HG02571 (cell line): ENCODE measurements at regions not wholly inside any gene's neighbourhood (a gene's known extent, or its start where the extent isn't known, plus 50 kb on each side); places are given as distances from the start of the nearest gene placed in this dataset.

Experiments
- ATAC-seq: cut with Tn5 transposase; IDR thresholded peaks from one replicate; pipeline ENCODE4 v1.9.1; 2021; ENCODE audit warnings: mild to moderate bottlenecking, moderate library complexity; ENCODE audit not compliant: unreplicated experiment

DNA sequence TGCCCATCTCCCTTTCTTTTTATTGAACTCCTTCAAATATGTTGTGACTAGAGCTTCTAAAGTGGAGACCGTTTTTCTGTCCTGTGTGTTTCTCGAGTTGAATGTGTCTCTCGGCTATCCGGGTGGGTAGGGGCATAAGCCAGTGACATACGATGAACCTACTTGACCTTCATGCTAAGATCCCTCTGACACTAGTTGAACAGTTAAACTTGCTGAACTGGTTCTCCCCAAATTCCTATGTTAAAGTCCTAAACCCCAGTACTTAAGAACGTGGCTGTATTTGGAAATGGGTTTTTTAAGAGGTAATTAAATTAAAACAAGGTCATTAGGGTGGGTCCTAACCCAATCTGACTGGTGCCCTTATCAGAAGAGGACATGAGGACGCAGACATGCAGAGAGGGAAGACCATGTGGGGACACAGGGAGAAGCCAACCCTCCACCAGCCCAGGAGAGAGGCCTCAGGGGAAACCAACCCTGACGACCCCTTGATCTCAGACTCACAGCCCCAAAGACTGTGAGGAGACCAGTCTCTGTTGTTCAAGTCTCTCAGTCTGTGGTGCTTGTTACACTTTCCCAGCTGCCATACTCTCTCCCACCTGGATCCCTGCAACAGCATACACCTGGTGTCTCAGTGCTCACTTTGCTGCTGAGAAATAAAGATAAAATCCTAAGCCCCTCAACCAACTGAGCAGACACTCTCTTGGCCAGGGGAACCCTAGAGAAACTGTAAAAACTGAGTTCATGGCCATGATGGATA, 208.4 kb downstream of the MYLK4 start:
- ATAC-seq, result no peak

DNA sequence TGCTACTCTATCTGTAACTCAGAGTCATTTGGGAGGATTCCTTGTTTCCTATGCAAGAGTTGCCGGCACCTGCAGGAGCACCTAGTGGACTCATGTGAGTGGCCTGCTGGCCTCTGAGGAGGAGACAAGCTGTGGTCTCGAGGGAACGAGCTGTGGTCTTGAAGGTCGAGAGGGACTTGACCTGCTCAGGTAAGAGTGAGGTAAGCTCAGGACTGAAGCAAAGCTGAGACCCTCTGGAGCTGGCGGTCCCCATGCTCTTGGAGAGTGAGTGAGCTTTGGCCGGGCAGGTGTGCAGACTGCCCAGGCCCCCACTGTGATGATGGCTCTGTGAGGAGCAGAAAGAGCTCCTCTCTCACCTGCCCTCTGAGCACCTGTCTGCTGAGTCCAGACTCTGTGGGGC, 214.3 kb downstream of the MYLK4 start:
- no peak for ATAC-seq

DNA sequence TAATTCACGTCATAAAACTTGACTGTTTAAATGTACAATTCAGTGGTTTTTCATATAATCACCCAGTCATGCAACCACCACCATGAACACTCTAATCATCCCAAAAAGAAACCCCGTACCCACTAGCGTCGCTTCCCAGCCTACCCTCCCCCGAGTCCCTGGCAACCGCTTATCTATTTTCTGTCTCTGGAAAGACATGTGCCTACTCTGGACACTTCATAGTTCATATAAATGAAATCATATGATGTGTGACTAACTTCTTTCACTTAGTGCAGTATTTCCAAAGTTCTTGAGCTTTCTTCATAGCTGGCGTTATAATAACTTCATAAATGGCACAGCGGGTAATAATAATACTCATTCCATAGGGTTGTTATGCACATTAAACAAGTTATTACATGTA, 215.2 kb downstream of the MYLK4 start:
- no peak for ATAC-seq

DNA sequence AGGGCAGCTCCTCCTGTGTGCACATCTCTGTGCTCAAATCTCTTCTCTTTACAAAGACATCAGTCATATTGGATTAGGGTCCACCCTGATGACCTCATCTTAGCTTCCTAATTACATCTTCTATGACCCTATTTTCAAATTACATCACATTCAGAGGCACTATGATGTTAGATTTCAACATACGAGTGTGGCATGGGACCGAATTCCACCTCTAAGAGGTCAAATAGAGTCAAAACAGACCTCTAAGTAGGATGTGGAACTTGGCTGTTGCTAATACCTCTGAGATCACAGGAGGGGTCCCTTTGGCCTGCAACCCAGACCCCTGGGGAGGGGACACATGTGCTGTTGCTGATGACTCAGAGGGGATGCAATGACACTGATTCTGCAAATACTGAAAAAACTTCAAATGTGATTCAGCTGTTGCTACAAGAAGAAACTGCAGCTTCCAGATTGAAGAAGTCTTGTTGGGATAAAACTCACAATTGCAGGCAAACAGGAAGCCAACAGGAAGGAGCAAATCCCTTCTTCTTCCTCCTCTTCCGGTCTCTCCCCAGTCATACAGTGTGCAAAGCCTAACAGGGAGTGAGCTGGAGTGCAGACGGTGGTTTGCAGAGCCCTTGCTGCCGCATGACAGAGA, 216.2 kb downstream of the MYLK4 start:
- ATAC-seq, result no peak

DNA sequence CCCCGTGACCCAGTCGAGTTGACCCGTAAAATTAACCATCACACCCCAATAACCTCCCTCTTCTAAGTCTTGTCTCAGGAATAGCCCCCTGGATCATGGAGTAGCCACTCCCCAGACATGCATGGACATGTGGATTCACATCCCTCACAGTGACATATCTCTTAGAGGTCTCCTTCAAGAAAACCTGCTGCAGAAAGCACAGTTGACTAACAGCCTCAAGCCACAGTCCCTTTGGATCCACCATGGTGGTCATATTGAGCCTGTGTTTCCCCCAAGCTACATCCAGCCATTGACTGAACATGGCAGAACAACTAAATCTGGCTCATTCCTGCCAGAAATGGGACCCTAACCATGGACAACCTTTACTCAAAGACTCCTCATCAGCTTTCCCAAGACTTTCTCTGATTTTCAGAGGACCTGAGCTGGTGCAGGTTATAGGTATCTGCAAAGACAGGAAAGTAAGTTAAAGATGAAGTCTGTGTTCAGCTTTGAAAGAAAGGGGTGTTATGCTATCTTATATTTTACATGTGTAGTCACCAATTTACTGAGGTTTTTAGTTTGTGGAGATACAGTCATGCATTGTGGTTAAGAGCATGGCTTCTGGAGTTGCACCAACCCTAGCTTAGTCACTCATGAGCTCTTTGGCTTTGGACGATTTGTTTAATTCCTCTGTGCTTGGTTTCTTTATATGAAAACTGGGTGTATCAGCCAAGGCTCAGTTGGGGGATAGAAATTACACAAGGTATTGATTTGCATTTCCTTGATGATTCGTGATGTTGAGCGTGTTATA, 219.1 kb downstream of the MYLK4 start:
- ATAC-seq, result no peak

DNA sequence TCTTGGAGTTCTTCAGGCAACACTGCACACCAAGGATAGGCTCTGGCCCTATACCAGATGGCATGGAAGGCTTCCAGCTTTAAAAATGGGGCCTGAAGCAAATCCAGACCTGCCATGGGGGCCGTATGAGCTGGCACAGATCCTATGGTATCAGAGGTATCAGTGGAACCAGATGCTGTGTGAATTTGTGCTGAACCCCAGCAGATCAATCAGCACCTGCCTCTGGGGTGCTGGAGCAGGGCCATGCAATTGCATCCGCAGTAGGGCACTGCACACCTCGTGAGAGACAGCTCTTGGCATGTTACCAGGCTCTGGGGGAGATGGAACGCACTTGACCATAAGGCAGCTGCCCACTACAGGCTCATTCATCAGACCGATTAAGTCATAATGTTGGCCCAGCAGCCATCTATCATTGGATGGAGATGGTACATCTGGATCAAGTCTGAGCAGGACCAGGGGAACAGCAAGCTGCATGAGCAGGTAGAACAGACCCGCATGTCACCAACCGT, 221.5 kb downstream of the MYLK4 start:
- ATAC-seq, result no peak

DNA sequence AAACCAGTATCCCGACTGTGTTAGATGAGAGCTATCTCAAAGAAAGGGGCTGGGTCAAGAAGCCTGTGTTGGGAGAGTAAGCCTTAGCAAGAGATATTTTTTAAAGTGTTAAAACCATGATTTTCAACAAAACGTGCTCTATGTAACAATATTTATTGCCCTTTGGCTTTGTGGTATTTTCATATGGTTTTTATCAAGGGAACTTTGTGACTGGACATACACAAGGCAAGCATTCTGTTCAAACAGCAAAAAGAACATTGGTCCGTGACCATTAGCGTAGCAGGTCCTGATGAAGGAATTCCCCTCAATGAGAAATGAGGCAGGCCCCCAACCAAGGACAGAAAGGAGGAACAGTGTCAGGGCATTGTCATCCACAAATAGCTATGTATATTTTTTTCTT, 222.6 kb downstream of the MYLK4 start:
- ATAC-seq, result no peak

DNA sequence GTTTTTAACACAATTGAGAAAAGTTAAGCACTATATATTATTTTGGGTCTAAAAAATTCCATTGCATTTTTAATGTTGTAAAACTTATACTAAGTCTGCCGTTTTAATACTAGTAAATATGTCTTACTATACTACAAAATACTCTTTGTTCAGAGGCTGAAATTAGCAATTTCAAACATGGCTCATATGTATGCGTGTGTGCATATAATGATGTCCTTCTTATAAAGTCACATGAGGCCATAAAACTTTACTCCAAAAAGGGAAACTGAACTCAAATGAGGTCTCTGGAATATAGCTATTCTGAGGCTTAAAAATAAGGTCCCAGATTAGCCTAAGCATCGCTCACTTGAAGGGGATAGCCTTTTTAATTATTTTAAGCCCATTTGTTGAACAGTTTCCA, 224.0 kb downstream of the MYLK4 start:
- ATAC-seq, result no peak

DNA sequence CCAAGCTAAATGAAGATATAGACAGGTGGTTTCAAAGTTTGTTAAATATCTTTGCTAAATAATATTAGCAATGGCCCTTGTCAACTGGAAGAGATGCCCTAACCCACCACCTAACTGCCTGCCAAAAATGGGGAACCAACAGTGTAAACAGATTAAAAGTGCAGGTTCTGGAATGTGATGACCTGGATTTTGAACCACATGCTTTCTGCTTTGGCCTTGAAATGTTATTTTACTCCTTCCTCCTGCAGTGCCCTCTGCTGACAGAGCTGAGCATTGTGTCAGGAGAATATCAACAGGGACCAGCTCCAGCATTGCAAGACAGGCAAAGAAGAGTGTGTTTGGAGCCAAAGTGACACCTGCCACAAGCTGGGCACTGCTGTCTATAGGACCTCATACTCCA, 226.6 kb downstream of the MYLK4 start:
- ATAC-seq, result no peak

DNA sequence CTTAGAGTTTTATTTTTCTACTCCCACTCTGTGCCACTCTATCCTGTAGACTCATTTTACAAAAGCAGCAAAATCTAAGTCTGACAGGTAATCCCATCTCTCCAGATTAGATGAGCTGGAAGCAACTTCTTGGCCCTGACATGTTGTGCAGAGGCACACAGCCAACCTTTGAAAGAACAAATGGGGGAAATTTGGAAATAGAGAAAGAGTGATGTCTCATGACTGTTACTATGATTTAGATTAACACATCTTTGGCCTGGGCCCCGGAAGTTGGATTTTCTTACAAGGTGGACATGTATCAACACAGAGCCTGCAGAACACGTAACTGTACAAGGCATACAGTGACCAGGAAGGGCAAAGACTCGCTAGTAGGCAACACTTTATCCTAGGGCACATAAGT, 227.7 kb downstream of the MYLK4 start:
- no peak for ATAC-seq

DNA sequence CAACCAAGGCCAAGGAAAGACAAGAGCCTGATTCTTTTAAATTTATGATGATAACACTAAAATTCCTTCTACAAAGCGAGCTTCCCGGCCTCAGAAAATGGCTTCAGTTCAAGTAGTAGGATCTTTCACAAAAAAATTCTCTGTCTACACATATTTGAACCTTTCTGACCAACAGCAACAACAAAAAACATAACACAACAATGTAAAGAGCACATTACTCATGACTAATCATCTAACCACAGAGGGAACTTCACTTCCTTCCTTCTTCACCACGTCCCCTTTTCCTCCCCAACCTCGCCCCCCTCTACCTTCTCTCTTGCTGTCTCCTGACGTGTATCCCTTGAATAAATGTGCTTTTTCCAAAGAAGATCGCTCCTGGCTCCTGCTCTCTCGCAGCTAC, 228.2 kb downstream of the MYLK4 start:
- ATAC-seq, result no peak

DNA sequence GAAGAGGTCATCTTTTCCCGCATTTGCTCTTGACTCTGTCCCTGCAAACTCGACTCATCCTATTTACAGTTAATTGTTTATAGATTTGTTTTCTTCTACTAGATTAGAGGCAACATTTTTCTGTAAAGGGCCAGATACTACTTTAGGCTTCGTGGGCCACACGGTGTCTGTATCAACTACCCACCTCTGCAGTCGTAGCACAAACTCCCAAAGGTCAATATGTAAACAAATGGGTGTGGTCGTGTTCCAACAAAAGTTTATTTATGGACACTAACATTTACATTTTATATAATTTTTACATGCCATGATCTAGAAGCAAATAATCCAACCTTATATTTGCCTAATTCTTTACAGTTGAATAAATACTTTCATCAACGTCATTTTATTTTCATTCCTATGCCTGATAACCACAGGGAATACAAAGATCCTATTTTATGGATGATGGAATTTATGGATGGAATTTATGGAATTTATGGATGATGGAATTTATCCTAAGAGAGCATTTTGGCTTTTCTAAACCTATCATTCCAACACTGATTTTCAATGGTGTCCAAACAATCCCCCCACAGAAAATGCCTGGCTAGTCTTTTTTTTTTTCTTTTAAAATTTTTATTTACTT, 232.8 kb downstream of the MYLK4 start:
- ATAC-seq, result no peak

DNA sequence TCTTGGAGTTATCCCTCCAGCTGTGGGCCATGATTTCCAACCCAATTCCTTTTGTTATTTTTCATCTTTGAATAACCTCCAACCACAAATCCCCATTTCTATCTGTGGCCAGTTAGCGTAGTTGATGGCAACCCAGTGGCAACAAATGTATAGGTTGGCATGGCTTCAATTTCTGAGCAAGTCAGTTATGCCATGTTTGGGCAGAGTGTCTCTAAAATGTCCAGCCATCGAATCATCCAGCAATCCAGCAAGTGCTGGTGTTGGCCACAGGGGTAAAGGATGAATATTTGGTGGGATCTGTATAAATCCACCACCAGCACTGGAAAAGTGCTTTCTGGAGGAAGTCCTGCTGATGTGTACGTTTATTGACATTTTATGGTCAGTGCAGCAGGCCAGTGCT, 233.3 kb downstream of the MYLK4 start:
- no peak for ATAC-seq

DNA sequence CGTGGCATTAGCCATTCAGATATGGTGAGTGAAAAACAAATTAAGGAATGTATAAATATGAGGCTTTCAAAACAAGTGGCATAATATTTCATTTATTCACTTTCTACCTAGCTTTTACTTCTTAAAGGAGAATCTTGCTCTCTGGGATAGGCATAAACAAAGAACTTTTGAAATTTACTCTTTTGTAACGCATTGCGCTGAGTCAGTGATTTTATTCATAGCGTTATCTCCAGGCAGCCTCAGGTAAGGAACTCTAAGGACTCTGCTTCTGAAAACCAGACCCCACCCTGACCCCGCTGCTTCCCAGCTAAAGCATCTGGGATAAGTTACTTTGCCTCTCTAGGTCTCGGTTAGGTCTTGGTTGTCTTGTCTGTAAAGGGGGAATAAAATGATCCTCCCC, 234.7 kb downstream of the MYLK4 start:
- no peak for ATAC-seq

DNA sequence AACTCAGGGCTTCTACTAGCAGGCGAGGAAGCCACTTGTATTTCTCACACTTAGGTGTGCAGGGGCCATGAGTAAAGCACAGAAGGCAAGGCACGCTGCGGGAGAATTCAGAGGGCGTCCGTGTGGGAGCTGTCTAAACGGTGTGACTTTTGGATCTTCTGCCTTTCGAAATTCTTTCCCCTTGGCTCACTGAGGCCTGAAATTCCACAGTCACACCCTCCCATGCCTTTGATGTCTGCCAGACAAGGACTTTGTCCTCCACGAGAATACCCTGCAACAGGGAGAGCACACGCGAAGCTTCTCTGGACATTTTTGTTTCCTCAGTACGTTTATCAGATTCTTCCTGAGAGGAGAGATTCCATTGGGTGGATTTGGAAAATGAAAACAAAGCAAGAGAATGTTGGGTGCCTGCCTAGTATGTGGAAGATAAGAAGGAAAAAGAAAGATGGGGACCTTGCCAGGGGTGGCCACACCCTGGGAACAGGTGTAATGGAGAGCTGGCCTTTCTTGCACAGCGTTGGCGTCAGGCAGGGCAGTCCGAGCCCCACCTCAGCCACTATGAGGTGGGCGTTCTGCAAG, 235.7 kb downstream of the MYLK4 start:
- no peak for ATAC-seq

DNA sequence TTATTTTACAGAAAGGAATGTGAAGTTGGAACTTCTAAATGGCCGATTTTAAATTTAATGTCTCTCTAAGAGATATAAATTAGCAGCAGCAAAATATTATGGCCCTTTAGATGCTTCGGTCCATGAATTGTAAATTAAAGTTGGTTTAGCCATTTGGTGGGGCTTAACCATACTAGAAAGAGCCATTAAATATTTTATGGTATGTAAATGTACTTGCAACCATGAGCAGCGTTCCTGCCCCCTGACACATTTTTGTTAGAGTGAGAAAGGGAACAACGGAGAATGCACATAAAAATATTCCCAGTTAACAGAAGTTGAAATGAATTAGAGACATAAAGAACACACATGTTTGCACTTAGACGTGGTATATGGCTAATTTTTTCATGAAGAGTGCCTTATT, 237.9 kb downstream of the MYLK4 start:
- ATAC-seq, result no peak

DNA sequence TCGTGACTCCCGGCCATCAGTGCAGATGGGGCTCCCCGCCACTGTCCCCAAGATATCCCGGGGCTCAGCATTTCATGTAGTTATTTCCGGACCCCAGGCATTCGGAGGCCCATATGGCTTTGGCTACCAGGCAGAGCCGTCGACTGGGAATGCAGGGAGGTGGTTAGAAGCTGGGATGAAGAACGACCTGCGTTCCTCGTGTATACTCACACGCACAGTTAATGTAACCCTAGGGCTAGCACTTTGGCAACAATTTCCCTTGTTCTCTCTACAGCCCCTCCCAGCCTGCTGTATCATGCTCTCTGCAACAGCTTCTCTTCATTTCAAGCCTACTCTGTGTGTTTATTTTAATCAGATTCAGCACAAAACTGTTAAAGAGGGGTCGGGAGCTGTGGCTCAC, 240.4 kb downstream of the MYLK4 start:
- ATAC-seq, result no peak

DNA sequence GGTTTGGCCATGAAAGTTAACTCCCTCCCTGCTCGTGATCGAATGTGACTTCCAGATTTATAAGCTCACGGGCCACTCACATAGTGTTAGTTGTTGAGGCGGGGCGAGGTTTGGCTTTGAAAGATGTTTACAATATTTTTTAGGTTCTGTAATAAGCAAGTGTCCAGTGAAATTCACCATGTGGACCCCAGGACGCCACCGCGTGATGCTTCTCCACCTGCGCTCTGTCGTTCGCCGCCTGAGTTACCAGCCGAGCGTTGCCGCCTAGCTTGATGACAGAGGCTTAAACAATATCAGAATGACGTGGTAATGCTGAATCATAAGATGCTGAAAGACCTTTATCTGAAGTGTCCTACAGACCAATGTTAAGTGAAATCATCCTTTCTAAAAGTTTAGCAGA, 241.0 kb downstream of the MYLK4 start:
- no peak for ATAC-seq

DNA sequence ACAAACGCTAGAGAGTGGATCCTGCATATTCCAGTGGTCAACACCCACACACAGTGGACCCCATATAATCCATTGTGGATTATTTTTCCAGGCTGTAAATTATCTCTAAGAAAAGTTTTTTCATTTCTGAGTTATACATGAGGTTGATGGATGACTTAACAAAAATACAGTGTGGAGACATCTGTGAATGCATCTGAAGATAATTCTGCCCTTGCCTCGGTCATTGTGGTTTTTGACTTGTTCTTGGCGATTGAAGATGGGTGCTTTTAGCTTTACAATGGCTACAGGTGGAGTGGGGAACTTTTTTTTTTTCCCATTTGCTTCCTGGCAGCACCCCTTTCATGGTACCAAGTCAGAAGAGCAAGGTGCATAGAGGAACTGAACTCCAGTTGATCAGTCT, 242.7 kb downstream of the MYLK4 start:
- ATAC-seq, result no peak

DNA sequence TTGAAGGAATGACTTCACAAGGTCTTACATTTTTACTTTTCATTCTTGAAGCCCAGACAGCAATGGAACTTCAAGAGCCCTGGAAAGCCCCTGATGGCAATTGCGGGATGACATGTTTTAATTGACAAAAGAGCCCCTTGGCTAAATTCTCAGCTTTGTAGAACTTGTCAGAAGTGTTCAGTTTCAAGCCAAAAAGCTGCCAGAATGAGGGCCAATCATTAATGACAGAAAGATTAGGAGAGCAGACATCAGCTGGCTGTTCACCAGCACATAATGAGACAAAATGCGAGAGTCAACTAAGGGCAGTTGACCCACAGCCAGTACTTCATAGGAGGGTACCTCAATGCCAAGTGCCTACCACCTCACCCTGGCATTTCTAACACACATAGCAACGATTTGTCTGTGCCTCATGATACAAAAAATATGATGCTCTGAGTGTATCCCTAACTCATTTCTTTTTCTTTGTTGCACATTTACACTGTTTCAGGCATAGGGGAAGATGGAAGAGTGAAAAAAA, 243.1 kb downstream of the MYLK4 start:
- ATAC-seq, result no peak

DNA sequence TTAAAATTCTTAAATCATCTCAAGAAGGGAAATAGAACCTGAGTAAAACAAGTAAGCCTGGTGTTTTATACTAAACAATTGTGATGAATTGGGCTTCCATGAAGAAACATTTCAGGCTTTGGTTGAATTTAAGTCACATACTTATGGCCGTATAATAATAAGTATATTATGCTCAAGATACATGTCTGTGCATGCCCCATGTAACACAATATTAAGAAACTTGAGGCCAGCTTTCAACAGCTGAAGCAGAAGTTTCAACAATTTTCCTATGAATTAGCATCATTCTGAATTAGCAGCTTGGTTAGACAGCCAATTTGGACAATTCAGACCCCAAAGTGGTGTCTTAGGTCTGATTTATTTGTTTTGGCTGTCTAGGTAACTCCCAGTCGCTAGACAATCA, 243.7 kb downstream of the MYLK4 start:
- ATAC-seq, result no peak
